Umbilical cord (tissue), 1 donor: ENCODE measurements at regions not wholly inside any gene's neighbourhood (a gene's known extent, or its start where the extent isn't known, plus 50 kb on each side); places are given as distances from the start of the nearest gene placed in this dataset.
"Not testable (repeated sequence)": the region's sequence is repeated elsewhere in the genome, so short reads cannot be mapped to it uniquely, and the experiment has no call there.

Experiments
- DNase-seq: peaks from one replicate; pipeline ENCODE4 v3.0.0-alpha.2; 2015; ENCODE audit warnings: low spot score

GRCh38 chrX:45823536-45823935, 622.9 kb upstream of the DIPK2B start:
- no peak for DNase-seq

- no peak for DNase-seq
Measured at GRCh38 chrX:45822124-45822523, 621.4 kb upstream of the DIPK2B start.

- DNase-seq: no peak
Measured at GRCh38 chrX:45818913-45819312, 618.2 kb upstream of the DIPK2B start.

- no peak for DNase-seq
Measured at GRCh38 chrX:45815441-45815840, 614.8 kb upstream of the DIPK2B start.

DNA sequence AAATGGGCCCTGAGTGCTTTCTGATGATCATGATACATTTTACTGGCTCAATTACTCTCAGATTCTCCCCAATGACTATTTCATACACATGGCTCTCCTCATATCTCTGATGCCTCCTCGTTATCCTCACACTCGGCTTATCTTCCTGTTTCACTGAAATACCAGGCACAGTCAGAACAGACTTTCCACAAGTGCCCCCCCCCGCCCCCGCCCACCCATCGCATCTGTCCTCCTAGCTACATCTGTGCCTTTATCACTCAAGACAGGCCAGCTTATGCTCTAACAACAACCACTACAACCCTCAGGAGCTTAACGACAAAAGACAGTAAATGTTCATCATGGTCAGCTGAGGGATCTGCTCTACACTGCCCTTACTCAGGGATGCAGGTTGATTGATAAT, 610.6 kb upstream of the DIPK2B start:
- no peak for DNase-seq

- DNase-seq: peak; percentile 69
Measured at GRCh38 chrX:45807572-45808425, 607.1 kb upstream of the DIPK2B start.

DNA sequence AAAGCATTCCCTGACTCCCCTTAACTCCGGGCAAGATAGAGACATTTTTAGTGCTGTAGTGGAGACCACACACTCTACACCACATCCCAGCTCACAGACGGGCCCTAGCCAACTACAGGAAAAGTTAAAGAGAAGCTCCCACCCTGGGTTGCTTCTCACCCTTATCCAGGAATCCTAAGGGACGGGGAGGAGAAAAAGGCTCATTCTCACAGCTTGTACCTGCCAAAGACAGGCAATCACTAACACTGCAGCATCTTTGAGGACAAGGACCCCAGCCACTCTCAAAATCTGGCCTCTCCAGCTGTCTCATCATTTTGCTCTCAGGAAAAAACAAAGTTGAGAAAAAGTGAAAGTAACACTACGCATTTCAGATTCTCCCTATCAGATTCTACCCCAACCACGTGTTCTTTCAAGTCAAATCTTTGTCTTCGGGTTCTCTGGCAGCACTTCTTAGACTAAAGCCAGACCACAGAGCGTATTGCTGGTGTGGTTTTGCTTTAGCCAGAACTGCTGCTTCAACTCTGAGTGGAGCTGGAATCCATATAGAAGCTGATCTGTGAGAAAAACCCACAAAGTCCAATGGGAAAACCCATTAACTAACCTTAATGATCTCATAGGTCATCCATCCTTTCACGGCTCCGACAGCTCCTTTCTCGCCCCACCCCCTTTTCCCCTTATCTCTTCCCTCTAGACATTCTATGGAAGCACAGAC, 605.9 kb upstream of the DIPK2B start:
- peak; percentile 86 for DNase-seq

DNA sequence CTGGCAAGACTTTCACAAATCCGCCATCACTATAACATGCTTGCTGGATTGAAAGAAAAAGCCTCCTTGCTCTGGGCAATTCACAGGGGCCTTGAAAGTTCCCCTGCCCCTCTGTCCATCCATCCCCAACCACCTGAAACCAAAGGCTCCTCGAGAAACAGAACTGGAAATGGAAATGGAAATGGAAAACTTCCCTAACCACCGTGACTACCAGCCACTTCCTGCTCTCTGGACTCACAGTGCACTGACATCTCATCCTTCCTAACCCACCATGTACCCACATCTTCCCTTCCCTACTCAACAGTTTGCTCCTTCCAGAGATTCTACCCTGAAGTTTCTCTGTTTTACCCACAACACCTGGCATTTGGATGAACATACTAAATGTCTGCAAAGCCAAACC, 603.6 kb upstream of the DIPK2B start:
- no peak for DNase-seq

DNA sequence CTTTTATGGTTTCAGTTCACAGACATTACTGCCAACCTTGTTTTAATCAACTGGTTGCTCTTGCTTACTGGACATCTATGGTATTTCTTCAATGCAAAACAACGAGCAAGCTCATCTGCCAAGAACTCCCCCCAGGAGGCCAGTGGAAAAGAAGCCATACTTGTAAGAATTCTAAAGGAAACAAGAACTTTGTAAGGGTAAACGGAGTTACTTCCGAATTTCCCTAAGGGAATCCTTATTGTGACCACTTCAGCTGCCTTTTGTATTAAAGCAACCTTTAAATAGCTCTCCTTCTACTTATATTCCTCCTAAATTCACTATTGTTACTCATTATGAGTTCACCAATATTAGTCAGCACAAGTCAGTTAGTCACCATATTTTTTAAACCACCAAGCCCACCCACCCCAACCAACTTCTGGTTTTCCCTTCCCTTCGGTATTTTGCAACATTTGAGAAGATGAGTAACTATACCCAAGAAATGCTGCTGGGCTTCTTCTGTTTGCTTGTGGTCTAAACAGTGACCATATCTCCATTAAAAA, 602.8 kb upstream of the DIPK2B start:
- no peak for DNase-seq

GRCh38 chrX:45801554-45801953, 600.9 kb upstream of the DIPK2B start:
- no peak for DNase-seq

GRCh38 chrX:45800746-45801453, 600.2 kb upstream of the DIPK2B start:
- not testable (repeated sequence) for DNase-seq

DNA sequence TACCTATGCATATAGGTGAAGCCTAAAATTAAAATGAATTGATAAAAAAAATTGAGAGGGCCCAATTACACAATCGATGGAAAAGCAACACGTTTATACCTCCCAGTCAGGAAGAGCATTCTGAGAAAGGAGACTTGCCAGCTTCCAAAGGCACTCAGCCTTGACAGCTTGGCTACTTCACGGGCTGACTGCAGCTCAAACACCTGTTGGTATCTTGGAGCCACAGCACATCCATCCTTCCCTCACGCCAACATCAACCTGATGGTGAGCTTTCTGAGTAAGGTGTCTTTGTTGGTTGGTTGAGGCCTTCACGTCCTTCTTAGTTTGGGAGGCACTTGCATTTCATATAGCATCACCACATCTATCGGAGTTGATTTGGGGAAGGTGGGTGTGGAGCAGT, 598.9 kb upstream of the DIPK2B start:
- DNase-seq: no peak

GRCh38 chrX:45795546-45795945, 594.9 kb upstream of the DIPK2B start:
- no peak for DNase-seq

DNA sequence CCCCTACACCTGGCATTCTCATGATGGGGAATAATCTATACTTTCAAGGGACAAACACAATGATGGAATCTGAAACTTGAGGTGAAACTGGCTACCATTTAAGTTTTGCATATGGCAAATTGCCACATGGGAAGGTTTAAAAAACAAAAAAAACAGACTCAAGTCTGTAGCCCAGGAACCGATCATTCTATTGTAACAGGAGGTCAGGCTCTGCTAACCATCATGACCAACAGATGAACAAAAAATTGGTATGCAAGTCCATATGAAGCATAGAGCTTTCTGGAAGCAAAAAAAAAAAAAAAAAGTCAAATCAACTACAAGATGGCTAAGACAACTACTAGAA, 594.3 kb upstream of the DIPK2B start:
- DNase-seq: no peak

DNA sequence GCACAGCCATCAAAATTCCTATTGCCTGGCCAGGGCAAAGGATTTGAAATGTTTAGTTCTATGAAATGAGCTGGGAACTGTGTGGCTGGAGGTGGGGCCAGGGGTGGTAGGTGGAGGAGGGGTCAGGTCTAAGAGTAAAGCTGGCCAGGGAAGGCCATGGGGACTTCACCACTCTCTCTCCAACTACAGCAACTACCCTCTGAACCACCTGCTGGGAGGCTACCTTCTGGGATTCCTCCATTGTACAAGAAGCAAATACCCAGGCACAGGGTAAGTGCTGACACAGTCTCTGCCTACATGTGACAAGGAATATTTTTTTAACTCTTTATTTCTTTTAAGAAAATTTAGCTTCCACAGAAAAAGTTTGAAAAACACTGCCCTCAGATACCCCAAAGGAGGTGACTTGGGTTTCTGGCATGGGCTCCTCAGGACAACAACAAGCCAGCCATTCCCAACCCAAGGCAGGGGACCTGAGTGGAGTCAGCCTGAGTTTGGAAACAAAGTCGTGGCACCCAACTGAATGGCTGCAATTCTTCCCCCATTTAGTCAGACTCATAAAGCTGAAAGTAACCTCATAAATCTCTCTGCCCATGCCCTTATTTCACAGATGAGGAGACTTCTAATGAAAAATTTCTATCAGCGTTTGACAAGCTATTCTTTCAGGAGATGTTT, 593.8 kb upstream of the DIPK2B start:
- no peak for DNase-seq

DNA sequence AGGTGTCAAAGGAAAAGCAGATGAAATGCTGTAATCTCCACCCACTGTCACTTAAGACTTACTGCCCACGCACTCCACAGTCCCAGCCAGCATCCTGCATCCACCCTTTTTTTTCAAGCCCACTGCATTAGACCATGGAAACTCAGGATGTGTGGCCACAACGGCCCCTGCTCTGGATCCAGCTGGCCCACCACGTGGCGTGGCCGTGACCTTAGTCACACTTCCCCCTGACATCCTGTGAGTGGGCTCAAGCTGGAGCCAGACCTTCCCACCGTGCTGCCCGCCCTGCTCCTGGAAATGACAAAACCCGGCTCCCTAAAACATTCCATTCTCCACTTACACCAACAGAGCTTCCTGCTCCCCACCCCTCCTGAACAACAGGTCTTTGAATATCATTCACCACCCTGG, 588.3 kb upstream of the DIPK2B start:
- DNase-seq: peak; percentile 33

DNA sequence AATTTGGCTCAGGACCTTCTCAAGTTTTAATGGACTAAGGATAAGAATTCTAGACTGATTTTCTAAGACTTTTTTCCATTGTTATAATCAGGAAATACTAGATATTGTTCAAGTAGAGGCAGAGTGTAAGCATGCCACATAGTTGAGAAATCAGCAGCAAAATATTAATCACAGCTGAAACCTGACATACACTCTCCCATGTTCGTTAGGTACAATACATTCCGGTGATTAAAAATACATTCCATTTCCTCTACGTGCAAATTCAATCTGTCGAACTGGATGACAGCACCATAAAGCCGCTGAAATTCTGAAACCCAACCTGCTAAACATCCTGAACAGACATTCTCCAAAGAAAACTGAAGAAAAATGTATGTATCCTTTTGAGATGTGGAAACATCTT, 587.6 kb upstream of the DIPK2B start:
- peak; percentile 19 for DNase-seq

DNA sequence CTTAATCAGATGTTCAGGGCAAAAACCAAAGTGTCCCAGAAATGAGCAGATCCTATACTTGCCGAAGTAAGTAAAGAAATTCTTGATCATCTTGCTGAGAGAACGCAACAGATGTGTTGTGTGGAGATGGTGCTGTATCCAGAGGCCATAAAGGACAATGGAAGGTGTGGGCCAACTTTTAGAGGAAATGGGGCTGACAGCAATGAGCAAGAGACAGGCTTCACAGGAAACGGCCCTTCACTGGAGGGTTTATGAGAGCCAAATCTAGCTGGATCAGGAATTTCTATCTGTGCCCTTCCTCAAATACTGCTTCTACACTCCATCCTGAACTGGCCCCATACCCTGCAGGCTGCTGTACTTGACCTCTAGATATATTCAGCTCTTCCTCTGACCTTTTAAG, 583.9 kb upstream of the DIPK2B start:
- DNase-seq: no peak

DNA sequence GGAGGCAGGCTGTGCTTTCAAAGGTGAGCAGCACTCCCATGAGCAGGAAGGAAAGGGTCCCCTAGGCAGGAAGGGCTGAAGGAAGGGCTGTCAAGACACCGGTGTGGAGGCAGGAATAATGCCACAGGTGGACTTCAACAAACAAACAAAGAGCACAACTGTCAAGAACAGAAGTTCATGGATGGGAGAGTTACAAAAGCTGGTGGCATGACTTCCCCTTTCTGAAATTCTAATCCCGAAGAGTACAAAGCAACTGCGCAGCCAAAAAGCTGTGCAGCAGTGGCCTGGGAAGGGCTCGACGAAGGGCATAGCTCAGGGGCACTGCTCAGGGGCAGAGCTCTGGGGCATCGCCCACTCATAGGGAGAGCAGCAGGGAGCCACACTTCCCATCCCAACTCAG, 582.3 kb upstream of the DIPK2B start:
- DNase-seq: no peak

GRCh38 chrX:45781901-45782553, 581.4 kb upstream of the DIPK2B start:
- DNase-seq: peak; percentile 76

- DNase-seq: no peak
Measured at GRCh38 chrX:45778616-45779015, 577.9 kb upstream of the DIPK2B start.
